Stimulated activated CD8-positive, alpha-beta memory T cell treated with anti-CD3 and anti-CD28 coated beads, Interleukin-15, amount 100 ng/mL, for 4 hours (primary cell): ENCODE measurements at regions not wholly inside any gene's neighbourhood (a gene's known extent, or its start where the extent isn't known, plus 50 kb on each side); places are given as distances from the start of the nearest gene placed in this dataset.
A peak's percentile ranks its signal among the peaks of the same experiment; 100 is the strongest.

Experiments used
- DNase-seq, 2 donors: peaks; one replicate each; pipeline ENCODE4 v3.0.0-alpha.2; 2020; ENCODE audit warnings: low read depth in 2 of 2

DNA sequence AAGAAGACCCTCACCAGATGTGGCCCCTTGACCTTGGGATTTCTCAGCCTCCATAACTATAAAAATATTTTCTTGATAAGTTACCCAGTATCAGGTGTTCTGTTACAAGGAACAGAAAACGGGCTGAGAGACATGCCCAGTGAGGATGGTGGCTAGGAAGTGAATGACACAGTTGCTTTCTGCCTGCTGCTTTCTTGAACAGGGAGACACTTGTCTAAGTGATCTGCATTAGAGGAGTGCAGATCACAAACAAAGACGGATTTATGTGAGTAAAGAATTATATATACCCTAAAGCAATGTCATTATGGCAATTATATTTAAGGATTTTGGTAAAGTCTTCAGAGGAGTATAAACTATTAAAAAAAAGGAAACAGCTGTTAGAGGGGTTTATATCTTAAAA lies 169.2 kb upstream of the AHR start:
- DNase-seq: no peak

DNA sequence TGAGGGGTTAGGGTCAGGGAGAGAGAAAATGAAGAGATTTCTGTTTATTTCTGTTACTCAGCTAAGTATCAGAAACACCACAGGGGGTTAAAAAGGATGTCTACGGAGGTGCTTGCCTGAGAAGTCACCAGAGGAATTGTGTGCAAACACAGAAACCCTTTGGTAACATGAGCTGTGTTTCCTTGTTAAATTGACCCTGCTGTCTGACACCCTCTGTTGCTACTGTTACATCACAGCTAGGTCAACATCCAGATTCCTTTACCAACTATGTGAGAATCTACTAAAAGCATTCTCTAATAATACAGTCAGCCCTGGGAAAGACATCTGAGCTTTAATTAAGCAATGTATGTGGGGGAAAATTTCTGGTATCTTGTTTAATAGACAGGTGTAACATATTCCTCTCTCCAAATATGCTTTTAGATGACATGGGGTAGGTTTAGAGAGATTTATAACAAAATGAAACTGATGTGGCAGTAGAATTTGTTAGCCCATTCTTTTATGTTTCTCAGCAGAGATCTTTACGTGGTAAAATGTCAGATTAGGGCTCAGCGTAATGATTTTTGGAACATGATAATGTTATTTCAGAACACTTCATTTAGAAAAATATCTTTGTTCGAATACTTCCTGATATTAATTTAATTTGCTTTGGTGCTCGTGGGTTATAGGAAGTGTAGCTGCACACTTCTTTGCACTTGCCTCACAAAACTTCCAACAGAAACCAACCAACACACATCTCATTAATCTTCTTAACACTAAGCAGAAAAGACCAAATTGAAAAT lies 168.0 kb upstream of the AHR start:
- DNase-seq: no peak

- DNase-seq: no peak
Measured at GRCh38 chr7:17131060-17131345, 167.4 kb upstream of the AHR start.

GRCh38 chr7:17131983-17132655 lies 166.3 kb upstream of the AHR start:
- DNase-seq: no peak

GRCh38 chr7:17132726-17133125 lies 165.7 kb upstream of the AHR start:
- no peak for DNase-seq

DNA sequence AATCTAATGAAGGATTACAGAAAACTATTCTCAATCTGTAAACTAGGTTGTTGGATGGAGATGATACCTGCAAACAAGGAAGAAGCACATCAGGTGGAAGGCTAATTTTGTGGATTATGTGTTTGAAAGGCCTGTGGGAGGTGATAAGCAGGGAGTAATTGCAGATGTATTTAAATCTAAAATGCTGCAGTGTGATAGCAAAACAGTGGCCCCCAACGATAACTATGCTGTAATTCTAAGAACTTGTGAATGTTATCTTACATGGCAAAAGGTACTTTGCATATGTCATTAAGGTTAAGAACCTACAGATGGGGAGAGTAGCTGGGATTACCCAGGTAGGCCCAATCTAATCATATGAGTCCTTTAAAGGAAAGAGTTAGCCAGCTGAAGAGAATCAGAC lies 164.5 kb upstream of the AHR start:
- DNase-seq: no peak

DNA sequence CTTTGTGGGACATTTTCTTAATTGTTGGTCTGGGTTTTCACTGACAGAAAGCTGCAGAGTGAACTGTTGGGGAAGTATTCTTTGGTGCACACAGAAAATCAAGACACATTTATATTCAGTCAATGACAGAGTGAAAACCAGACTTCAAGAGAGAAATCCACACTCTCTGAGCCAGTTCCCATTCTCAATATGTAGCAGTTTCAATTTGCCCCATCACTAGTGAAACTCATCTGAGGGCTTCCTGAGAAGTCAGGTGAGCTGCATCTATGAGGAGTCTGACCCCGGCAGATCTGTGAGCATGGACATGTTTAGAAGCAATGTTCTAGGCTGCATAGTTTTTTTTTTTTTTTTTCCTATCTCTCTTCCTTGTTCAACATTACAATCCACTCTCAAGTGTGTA lies 163.7 kb upstream of the AHR start:
- no peak for DNase-seq

GRCh38 chr7:17136126-17136525 lies 162.3 kb upstream of the AHR start:
- no peak for DNase-seq

DNA sequence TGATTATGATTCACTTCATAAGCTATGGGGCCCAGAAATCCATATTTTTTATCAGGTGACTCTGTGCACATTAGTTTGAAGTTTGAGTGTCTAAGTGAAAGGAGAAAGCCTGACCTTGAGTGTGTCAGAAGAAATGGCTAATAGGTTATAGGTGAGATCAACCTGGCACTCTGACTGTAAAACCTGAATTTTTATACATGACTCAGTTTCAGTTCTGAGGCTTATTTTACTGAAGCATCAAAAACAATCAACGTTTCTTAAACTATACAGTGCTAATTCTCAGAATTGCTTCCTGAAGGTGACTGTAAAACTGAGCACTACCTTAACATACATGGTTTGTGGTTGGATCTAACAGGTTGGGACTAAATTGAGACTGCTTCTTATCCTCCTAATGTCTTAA lies 159.4 kb upstream of the AHR start:
- DNase-seq: no peak

GRCh38 chr7:17140406-17140805 lies 158.0 kb upstream of the AHR start:
- no peak for DNase-seq

DNA sequence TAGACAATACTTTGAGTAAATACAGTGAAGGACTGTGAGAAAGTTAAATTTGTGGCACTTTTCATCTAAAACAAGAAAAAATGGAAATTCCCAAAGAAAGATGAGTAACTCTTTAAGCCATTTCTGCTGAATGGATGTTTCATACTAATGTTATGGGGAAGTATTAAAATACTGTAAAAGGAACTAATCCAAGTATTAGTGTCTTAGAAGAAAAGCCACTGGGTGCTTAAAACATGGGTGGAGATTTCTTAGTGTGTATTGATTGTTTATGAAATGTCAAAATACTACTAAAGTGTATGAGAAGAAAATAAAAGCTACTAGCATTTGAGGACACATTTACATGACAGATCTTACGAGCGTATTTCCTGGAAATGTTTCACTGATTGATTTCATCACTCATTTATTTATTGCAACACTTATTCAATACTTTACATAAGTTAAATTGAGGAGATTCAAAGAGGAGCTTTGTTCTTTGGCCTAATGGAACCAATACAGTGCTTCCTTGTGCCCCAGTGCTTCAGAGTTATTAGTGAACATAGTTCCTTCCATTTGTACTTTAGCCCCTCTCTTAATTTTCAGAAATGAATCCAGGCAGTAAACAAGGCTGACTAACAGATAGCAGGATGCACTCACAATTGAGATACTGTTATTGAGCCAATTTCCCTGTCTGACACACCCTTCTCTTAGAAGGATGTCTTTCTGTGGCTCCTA lies 155.5 kb upstream of the AHR start:
- DNase-seq: no peak

DNA sequence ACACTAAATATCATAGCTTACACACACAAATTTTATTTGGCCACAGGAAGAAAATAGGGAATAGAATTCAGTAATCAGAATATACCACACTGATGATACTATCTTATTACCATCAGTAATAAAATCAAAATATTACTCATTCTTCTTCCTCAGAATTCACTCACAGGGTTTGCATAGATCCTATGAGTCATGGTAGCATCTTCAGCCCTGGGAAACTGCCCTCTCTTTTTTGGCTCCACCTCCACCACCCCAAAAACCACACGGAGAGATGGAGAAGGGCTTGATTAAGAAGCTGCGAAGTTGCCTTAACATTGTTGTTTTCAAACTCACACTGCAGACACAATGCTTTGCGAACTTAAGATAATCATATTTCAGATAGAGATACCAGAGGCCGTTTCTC lies 154.1 kb upstream of the AHR start:
- peak; percentile 33 to 66 for DNase-seq

DNA sequence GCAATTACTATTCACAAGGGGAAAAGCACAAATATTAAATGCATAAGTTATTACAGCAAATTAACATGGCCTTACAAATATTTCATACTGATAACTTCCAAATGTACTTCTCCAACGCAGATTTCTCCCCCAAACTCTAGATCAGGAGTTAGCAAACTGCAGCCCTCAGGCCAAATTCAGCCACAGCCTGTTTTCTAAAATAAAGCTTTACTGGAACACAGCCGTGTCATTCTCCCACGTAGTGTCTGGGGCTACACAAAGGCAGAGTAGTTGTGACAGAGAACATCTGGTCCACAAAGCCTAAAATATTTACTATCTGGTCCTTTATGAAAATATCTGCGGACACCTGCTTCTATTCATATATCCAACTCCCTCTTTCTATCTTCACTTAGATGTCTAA lies 151.8 kb upstream of the AHR start:
- DNase-seq: no peak

DNA sequence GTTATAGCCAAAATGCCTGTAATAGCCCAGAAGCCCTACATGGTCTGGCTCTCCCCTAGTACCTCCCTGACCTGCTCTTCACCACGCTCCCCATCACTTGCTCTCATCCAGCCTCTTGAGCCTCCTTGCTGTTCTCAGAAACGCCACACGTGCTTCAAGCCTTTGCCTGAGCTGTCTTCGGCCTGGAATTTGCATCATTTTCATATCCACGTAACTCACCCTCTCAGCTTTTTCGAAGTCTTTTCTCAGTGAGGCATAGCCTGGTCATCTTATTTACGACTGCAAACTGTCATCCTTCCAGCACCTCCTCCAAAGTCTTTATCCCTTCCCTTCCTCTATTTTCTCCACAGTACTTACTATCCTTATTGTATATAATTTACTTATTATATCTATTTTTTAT lies 151.0 kb upstream of the AHR start:
- DNase-seq: no peak

- no peak for DNase-seq
Measured at GRCh38 chr7:17150018-17150417, 148.4 kb upstream of the AHR start.

DNA sequence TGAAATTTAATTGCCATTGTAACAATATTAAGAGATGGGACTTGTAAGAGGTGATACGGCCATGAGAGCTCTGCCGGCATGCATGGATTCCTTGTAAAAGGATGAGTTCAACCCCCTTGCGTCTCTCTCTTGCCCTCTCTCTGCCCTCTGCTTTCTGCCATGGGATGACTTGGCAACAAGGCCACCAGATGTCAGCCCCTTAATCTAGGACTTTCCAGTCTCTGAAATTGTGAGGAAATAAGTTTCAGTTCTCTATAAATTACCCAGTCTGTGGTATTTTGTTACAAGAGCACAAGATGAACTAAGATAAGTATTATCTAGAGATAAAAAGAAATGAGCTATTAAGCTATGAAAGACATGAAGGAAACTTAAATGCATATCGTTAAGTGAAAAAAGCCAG lies 145.7 kb upstream of the AHR start:
- DNase-seq: peak in 1 of 2 donors; percentile 3

DNA sequence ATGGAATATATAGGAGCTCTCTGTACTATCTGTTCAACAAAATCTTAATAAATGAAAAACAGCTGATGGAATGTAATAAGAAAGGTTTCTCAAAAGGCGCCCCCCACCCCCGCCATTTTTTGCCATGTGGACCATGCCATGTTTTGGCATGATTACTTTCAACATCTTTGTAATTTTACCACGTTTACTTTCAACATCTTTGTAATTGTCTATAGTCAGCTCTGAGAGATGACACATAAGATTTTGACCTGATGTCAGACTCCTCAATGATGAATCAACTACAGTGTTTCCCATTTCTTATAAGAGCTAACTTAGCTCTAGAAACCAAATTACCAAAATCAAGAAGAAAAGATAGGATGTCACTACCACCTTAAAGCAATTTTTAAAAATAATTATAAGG lies 144.9 kb upstream of the AHR start:
- no peak for DNase-seq

GRCh38 chr7:17155529-17155928 lies 142.9 kb upstream of the AHR start:
- DNase-seq: no peak

DNA sequence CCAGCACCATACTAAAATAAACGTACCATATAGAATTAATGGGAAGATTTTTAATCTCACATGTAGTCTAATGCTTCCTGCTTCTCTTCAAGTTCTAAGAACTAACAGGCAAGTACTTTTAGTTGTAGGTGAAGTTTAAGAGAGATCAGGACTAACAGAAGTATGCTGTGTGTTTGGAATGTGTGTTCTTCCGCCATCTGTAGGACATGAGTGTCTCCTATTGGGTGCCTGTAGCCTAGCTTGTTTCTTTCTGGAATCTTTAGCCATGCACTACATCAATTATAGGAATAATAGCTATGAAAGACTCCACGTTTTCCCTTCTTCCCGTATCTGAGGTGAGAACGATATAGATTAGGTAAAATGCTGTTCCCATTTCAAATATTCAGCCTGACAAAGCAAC lies 140.2 kb upstream of the AHR start:
- no peak for DNase-seq

GRCh38 chr7:17159500-17160037 lies 138.9 kb upstream of the AHR start:
- DNase-seq: no peak

GRCh38 chr7:17166824-17167379 lies 131.6 kb upstream of the AHR start:
- DNase-seq: no peak

DNA sequence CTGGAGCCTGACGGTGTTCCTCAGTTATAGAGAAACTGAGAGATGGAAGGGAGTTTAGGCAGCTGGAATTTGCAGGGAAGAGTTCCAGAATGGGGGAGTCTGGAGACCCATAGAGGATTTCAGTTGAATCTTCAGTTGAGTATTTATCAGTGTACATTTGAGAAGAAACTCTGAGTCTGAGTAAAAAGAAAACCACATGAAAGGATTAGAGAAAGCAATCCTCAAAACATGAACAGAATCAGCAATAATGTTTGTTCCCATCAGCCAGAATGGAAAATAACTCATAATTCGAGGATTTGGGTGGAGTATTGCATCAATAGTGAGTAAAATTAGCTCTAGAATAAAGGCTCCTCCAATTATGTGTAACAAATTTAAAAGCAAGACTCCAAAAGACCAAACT lies 130.0 kb upstream of the AHR start:
- no peak for DNase-seq

DNA sequence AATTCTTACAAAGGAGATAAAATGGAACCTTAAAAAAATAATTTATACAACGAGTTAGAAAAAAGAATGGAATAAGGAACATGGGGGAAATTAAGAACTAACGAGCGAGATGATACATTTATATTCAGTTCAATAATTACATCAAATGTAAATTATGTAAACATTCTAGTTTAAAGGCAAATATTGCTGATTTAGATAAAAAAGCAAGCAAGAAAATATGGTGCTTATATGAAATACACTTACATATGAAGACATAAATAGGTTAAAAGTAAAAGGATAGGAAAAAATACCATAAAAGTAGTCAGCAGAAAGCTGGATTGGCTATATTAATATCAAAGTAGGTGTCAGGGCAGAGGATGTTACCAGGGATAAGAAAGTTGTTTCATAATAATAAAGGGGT lies 127.0 kb upstream of the AHR start:
- DNase-seq: no peak
